H9 (cell line): ENCODE measurements at regions not wholly inside any gene's neighbourhood (a gene's known extent, or its start where the extent isn't known, plus 50 kb on each side); places are given as distances from the start of the nearest gene placed in this dataset.

ENCODE experiments used
- DNase-seq: peaks from one replicate; pipeline ENCODE4 v3.0.0-alpha.2; 2017
- H2AFZ ChIP-seq: one replicate; pipeline ENCODE4 v1.6.1; 2013; ENCODE audit warnings: mild to moderate bottlenecking, low read length, control low read depth, moderate library complexity
- H2AK5ac ChIP-seq: 2 replicates; pipeline ENCODE4 v1.6.1; 2013; ENCODE audit warnings: low read length, control low read depth, mixed read lengths; ENCODE audit not compliant: insufficient read length
- H2BK120ac ChIP-seq: one replicate; pipeline ENCODE4 v1.6.1; 2013; ENCODE audit warnings: low read depth, mild to moderate bottlenecking, low read length, control low read depth, inconsistent platforms; ENCODE audit not compliant: poor library complexity, severe bottlenecking
- H2BK12ac ChIP-seq: 2 replicates; pipeline ENCODE4 v1.6.1; 2013; ENCODE audit warnings: low read length, control low read depth, mixed read lengths, low read depth; ENCODE audit not compliant: insufficient read length
- H2BK15ac ChIP-seq: 2 replicates; pipeline ENCODE4 v1.6.1; 2013; ENCODE audit warnings: low read depth, low read length, control low read depth
- H2BK20ac ChIP-seq: one replicate; pipeline ENCODE4 v1.6.1; 2013; ENCODE audit warnings: low read depth, mild to moderate bottlenecking, low read length, control low read depth, inconsistent platforms; ENCODE audit not compliant: poor library complexity, severe bottlenecking
- H2BK5ac ChIP-seq: 2 replicates; pipeline ENCODE4 v1.6.1; 2013; ENCODE audit warnings: low read length, control low read depth, mixed read lengths; ENCODE audit not compliant: insufficient read length
- H3K14ac ChIP-seq: 2 replicates; pipeline ENCODE4 v1.6.1; 2013; ENCODE audit warnings: low read length, control low read depth; ENCODE audit not compliant: insufficient read depth
- H3K18ac ChIP-seq: 2 replicates; pipeline ENCODE4 v1.6.1; 2013; ENCODE audit warnings: low read depth, mild to moderate bottlenecking, mixed read lengths, low read length, control low read depth; ENCODE audit not compliant: insufficient read length
- H3K23ac ChIP-seq: 2 replicates; pipeline ENCODE4 v1.6.1; 2013; ENCODE audit warnings: low read length, control low read depth, mixed read lengths, low read depth; ENCODE audit not compliant: insufficient read length
- H3K23me2 ChIP-seq: 2 replicates; pipeline ENCODE4 v1.6.1; 2013; ENCODE audit warnings: low read depth, mild to moderate bottlenecking, mixed read lengths, low read length, control low read depth; ENCODE audit not compliant: insufficient read length, poor library complexity, severe bottlenecking
- H3K27ac ChIP-seq: 2 replicates; pipeline ENCODE4 v1.5.1; 2013; ENCODE audit warnings: low read length, control low read depth, mixed read lengths, low read depth; ENCODE audit not compliant: insufficient read length
- H3K27me3 ChIP-seq: 2 replicates; pipeline ENCODE4 v1.6.1; 2013; ENCODE audit warnings: low read length, control low read depth, inconsistent platforms; ENCODE audit not compliant: insufficient read depth
- H3K4ac ChIP-seq: 2 replicates; pipeline ENCODE4 v1.6.1; 2013; ENCODE audit warnings: low read depth, mild to moderate bottlenecking, control low read depth, inconsistent platforms, low read length, moderate library complexity
- H3K4me1 ChIP-seq: 2 replicates; pipeline ENCODE4 v1.6.1; 2013; ENCODE audit warnings: low read length, control low read depth, inconsistent platforms; ENCODE audit not compliant: insufficient read depth
- H3K4me2 ChIP-seq: 2 replicates; pipeline ENCODE4 v1.6.1; 2013; ENCODE audit warnings: low read length, control low read depth, mixed read lengths; ENCODE audit not compliant: insufficient read length, insufficient read depth
- H3K56ac ChIP-seq: 2 replicates; pipeline ENCODE4 v1.6.1; 2013; ENCODE audit warnings: low read depth, mild to moderate bottlenecking, mixed read lengths, low read length, control low read depth; ENCODE audit not compliant: insufficient read length
- H3K79me1 ChIP-seq: 2 replicates; pipeline ENCODE4 v1.6.1; 2013; ENCODE audit warnings: low read depth, mild to moderate bottlenecking, moderate library complexity, low read length, control low read depth, inconsistent platforms; ENCODE audit not compliant: insufficient read depth, poor library complexity, severe bottlenecking
- H3K79me2 ChIP-seq: 2 replicates; pipeline ENCODE4 v1.6.1; 2013; ENCODE audit warnings: low read length, control low read depth, inconsistent platforms; ENCODE audit not compliant: insufficient read depth
- H3K9ac ChIP-seq: 2 replicates; pipeline ENCODE4 v1.6.1; 2013; ENCODE audit warnings: low read length, control low read depth, mixed read lengths; ENCODE audit not compliant: insufficient read length; ENCODE audit errors: extremely low read depth
- H3K9me3 ChIP-seq: one replicate; pipeline ENCODE4 v1.6.1; 2013; ENCODE audit warnings: low read depth, low read length, inconsistent platforms; ENCODE audit not compliant: control insufficient read depth
- H3T11ph ChIP-seq: one replicate; pipeline ENCODE4 v1.6.1; 2013; ENCODE audit warnings: mild to moderate bottlenecking, low read length, control low read depth, inconsistent platforms
- H4K20me1 ChIP-seq: one replicate; pipeline ENCODE4 v1.6.1; 2013; ENCODE audit not compliant: control insufficient read depth, insufficient read length, insufficient read depth
- H4K5ac ChIP-seq: 2 replicates; pipeline ENCODE4 v1.6.1; 2013; ENCODE audit warnings: low read depth, mild to moderate bottlenecking, mixed read lengths, low read length, control low read depth; ENCODE audit not compliant: insufficient read length
- H4K8ac ChIP-seq: replicated peaks from 2 replicates; pipeline ENCODE4 v1.6.1; 2013; ENCODE audit warnings: low read length, control low read depth, mixed read lengths, low read depth; ENCODE audit not compliant: insufficient read length
- H4K91ac ChIP-seq: 2 replicates; pipeline ENCODE4 v1.6.1; 2013; ENCODE audit warnings: low read depth, mild to moderate bottlenecking, moderate library complexity, mixed read lengths, low read length, control low read depth; ENCODE audit not compliant: insufficient read length
- H3K27ac Mint-ChIP-seq, 3 experiments: 2 replicates in 2 of 3; 3 replicates in 1 of 3; pipeline ENCODE4 v1.8.0; 2020 to 2021; ENCODE audit warnings: mixed read lengths in 3 of 3, mild to moderate bottlenecking in 1 of 3, moderate library complexity in 1 of 3
- H3K27me3 Mint-ChIP-seq: 2 replicates; pipeline ENCODE4 v1.8.0; 2021; ENCODE audit warnings: low read depth, mild to moderate bottlenecking, moderate library complexity, mixed read lengths
- H3K36me3 Mint-ChIP-seq, 3 experiments: 2 replicates in 2 of 3; 3 replicates in 1 of 3; pipeline ENCODE4 v1.8.0; 2020 to 2021; ENCODE audit warnings: low read depth in 3 of 3, mixed read lengths in 3 of 3; ENCODE audit not compliant: insufficient read depth in 1 of 3
- H3K4me1 Mint-ChIP-seq, 2 experiments: 2 replicates each; pipeline ENCODE4 v1.8.0; 2020; ENCODE audit warnings: mixed read lengths in 2 of 2
- H3K4me3 Mint-ChIP-seq, 2 experiments: 2 replicates in 1 of 2; 3 replicates in 1 of 2; pipeline ENCODE4 v1.8.0; 2020 to 2021; ENCODE audit warnings: mild to moderate bottlenecking in 2 of 2, mixed read lengths in 2 of 2, moderate library complexity in 1 of 2
- H3K9me3 Mint-ChIP-seq, 2 experiments: 2 replicates in 1 of 2; 3 replicates in 1 of 2; pipeline ENCODE4 v1.8.0; 2020; ENCODE audit warnings: mild to moderate bottlenecking in 2 of 2, mixed read lengths in 2 of 2, moderate library complexity in 1 of 2
- WGBS: extraction: QIAGEN DNeasy Blood & Tissue Kit; methylation state at CpG from one replicate; pipeline ENCODE4 v1.1.7; 2013; ENCODE audit warnings: missing lambda C conversion rate, low lambda C conversion rate, mixed read lengths; ENCODE audit not compliant: insufficient read length; ENCODE audit errors: extremely low coverage; 5-methylcytosine and 5-hydroxymethylcytosine counted together
- TF ChIP-seq, protein P1 (sequence below): fragments of 200-600 bp; sonication (generic); conservative IDR thresholded peaks from 3 replicates; pipeline ENCODE4 v1.8.0; 2021; ENCODE audit warnings: antibody characterized with exemption, mild to moderate bottlenecking

DNA sequence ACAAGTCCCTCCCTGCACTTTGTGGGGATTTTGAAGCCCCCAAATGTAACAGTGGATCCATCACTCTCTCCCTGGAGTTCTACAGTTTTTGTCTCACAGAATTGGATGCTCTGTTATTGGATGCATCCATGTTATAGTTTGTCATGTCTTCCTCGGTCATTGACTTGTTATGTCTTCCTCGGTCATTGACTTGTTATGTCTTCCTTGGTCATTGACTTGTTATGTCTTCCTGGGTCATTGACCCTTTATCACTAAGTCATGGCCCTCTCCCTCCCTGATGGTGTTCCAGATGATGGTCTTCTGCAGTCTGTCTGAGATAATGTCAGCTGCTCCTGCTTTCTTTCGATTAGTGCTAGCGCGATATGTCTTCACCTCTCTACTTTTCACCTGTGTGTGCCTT lies 981.5 kb downstream of the BRD1 start:
- Histone ChIP-seq H2AFZ (no peak overlapping the region), H3K4me1 (no peaks in the 10 kb centered on the region), H3K79me1 (no peaks in the 10 kb centered on the region), H3K4ac (no peak overlapping the region), H3K4me2 (no peak overlapping the region), H2BK120ac (no peak overlapping the region), H4K20me1 (no peaks in the 10 kb centered on the region), H3K23me2 (no peaks in the 10 kb centered on the region), H2BK12ac (no peak overlapping the region), H3K9ac (no peak overlapping the region), H3K18ac (no peak overlapping the region), H3K79me2 (no peaks in the 10 kb centered on the region), H4K91ac (no peak overlapping the region), H4K5ac (no peak overlapping the region), H2BK15ac (no peak overlapping the region), H3K9me3 (no peaks in the 10 kb centered on the region), H3T11ph (no peak overlapping the region), H4K8ac (no peak overlapping the region), H3K27ac (no peak overlapping the region), H3K14ac (no peak overlapping the region), H2AK5ac (no peak overlapping the region), H3K56ac (no peak overlapping the region), H3K23ac (no peak overlapping the region), H2BK20ac (no peak overlapping the region), H3K27me3 (no peaks in the 10 kb centered on the region), H2BK5ac (no peak overlapping the region)
- DNase-seq = no peak
- Mint-ChIP-seq H3K9me3 (no peaks in the 10 kb centered on the region; a peak in 1 of 5 replicates), H3K4me1 (peaks cover 0 to 1% of the 10 kb centered on the region in 2 experiments; a peak in 1 of 4 replicates), H3K27me3 (peaks cover 10% of the 10 kb centered on the region), H3K4me3 (no peak overlapping the region), H3K36me3 (no peaks in the 10 kb centered on the region; a peak in 1 of 7 replicates), H3K27ac (no peak overlapping the region; a peak in 1 of 7 replicates)
- TF ChIP-seq, protein P1, sequence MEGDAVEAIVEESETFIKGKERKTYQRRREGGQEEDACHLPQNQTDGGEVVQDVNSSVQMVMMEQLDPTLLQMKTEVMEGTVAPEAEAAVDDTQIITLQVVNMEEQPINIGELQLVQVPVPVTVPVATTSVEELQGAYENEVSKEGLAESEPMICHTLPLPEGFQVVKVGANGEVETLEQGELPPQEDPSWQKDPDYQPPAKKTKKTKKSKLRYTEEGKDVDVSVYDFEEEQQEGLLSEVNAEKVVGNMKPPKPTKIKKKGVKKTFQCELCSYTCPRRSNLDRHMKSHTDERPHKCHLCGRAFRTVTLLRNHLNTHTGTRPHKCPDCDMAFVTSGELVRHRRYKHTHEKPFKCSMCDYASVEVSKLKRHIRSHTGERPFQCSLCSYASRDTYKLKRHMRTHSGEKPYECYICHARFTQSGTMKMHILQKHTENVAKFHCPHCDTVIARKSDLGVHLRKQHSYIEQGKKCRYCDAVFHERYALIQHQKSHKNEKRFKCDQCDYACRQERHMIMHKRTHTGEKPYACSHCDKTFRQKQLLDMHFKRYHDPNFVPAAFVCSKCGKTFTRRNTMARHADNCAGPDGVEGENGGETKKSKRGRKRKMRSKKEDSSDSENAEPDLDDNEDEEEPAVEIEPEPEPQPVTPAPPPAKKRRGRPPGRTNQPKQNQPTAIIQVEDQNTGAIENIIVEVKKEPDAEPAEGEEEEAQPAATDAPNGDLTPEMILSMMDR = no peak
- WGBS = no CpG with 5 or more reads among the region's 5 CpGs
